GM18907 (cell line): ENCODE measurements at regions not wholly inside any gene's neighbourhood (a gene's known extent, or its start where the extent isn't known, plus 50 kb on each side); places are given as distances from the start of the nearest gene placed in this dataset.

Experiments used
- ATAC-seq: cut with Tn5 transposase; IDR thresholded peaks from one replicate; pipeline ENCODE4 v1.9.1; 2021; ENCODE audit warnings: mild to moderate bottlenecking, moderate library complexity; ENCODE audit not compliant: unreplicated experiment

- no peak for ATAC-seq
Measured at GRCh38 chr10:10198363-10198762, 819.3 kb upstream of the CELF2 start.

- ATAC-seq = no peak
Measured at GRCh38 chr10:10204415-10204814, 813.3 kb upstream of the CELF2 start.

GRCh38 chr10:10205906-10206305, 811.8 kb upstream of the CELF2 start:
- no peak for ATAC-seq

GRCh38 chr10:10207538-10207937, 810.1 kb upstream of the CELF2 start:
- no peak for ATAC-seq

DNA sequence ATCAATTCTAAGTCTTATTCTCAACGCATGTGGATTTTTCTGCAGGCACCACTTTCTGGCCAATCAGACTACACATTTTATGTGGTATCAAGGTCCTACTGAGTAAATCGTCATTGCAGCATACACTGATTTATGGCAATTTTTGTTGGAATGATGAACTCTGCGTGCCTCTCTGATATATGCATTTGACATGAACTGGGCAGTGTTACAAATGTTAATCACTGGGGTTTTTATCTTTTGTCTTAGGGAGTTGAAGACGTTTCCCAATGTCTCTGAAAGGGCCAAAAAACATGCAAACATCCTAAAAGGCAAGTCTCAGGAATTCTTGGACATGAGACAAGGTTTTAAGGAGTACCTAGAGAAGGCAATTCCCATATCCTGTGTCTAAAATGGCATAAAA, 809.5 kb upstream of the CELF2 start:
- no peak for ATAC-seq

DNA sequence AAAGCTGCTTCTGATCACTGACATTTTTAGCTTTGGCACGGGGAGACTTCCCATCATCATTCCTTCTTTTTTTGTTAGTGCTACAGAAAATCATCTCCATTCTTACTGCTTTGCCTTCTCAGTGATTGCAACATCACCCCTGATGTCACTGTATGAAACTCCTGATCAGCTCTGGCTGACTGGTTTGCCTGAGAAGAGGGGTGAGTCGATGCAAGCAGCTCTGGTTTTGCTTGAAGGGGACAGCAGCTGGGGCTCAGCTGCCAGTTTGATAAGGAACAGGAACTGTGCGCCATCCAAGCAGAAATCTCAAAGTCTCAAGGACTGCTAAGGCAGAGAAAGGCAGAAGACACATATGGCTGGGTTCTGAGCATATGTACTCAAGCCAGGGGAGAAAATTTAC, 808.5 kb upstream of the CELF2 start:
- peak; percentile 54 for ATAC-seq

DNA sequence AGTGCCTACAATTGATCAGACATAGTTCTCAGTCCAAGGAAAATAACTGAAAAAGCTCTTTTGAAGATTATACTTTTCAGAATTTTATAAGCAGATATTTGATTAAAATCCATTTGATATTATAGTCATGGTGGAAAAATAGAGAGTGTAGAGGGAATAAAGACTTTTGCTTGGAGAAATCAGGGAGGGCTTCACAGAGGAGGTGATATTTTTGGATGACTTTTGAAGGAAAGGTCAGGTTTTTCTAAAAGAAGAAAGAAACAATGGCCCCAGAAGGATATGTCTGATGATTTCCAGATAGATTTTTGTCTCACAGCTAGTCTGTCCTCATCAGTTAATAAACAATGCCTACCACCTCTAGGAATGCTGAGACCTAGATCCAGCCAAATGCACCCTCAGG, 806.3 kb upstream of the CELF2 start:
- ATAC-seq = no peak

- ATAC-seq = no peak
Measured at GRCh38 chr10:10213237-10213636, 804.4 kb upstream of the CELF2 start.

DNA sequence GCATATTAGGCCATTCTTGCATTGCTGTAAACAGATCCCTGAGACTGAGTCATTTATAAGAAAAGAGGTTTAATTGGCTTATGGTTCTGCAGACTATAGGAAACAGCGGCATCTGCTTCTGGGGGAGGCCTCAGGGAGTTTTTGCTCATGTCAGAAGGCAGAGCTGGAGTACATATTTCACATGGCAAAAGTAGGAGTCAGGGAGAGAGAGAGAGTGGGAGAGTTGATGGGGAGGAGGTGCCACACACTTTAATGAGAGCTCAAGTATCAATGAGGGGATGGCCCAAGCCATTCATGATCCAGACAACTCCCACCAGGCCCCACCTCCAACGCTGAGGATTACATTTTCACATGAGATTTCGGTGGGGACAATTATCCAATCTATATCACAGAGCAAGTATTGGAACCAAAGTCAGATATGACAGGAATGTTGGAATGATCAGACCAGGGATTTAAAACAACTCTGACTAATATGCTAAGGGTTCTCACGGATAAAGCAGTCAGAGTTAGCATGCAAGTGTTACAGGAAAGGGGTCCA, 795.3 kb upstream of the CELF2 start:
- ATAC-seq = no peak

DNA sequence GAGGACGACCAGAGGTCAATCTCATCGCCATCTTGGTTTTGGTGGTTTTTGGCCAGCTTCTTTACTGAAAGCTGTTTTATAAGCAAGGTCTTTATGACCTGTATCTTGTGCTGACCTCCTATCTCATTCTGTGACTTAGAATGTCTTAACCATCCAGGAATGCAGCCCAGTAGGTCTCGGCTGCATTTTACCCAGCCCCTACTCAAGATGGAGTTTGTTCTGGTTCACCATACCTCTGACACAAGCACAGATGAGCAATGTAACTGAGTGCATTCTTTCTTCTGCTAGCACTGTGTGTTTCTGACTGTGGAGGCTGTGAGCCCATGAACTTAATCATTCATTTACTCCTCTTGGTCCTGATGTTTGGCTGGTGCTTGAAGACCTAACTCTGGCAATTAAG, 794.5 kb upstream of the CELF2 start:
- ATAC-seq = no peak

- no peak for ATAC-seq
Measured at GRCh38 chr10:10225136-10225676, 792.5 kb upstream of the CELF2 start.

DNA sequence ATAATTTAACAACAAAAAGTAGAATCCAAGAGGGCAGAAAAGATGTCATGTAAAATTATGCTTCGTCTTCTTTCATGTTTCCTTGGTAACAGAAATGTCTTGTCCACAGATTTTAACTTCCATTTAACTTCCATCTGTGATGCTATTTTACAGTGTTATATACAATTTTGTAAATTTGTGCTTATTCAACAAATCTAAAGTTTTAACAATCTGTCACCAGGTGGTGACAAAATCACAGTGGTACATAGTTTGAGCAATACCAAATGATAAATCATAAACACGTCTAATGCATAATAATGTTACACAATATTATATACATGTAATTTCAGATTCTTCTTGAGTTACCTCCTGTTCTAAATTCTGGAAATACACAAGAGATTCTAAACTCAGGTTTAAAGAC, 784.4 kb upstream of the CELF2 start:
- no peak for ATAC-seq

GRCh38 chr10:10235003-10235402, 782.7 kb upstream of the CELF2 start:
- ATAC-seq = no peak

DNA sequence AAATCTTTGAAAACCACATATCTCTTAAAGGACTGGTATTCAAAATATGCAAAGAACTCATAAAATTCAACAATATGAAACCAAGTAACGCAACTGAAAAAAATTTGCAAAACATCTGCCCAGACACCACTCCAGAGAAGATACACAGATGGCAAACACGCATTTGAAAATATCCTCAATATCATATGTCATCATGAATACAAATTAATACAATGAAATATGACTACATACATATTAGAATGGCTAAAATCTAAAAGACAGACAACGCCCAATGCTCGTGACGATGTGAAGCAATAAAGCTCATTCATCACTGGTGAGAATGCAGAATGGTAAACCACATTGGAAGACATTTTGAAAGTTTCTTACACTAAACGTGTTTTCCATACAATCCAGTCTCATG, 770.1 kb upstream of the CELF2 start:
- no peak for ATAC-seq

DNA sequence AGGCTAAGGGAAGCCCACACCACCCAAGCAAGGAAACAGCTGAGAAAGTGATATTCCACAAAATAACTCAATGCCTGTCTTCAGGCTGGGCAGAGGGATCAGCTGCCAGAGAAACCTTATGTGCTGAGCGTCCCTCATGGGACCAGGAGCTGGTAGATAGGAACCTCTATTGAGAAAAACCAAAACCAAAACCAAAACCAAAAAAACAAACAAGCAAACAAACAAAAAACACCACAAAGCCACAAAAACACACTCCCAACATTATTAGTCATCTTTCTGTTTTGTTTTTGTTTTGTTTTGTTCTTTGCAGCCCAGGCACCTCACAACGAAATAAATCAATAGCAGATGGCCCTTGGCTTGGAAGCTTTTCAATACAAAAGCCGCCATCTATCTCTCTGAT, 760.8 kb upstream of the CELF2 start:
- ATAC-seq = no peak

GRCh38 chr10:10259013-10259412, 758.7 kb upstream of the CELF2 start:
- no peak for ATAC-seq

- ATAC-seq = no peak
Measured at GRCh38 chr10:10270126-10271050, 747.3 kb upstream of the CELF2 start.

- no peak for ATAC-seq
Measured at GRCh38 chr10:10271639-10272192, 746.0 kb upstream of the CELF2 start.

DNA sequence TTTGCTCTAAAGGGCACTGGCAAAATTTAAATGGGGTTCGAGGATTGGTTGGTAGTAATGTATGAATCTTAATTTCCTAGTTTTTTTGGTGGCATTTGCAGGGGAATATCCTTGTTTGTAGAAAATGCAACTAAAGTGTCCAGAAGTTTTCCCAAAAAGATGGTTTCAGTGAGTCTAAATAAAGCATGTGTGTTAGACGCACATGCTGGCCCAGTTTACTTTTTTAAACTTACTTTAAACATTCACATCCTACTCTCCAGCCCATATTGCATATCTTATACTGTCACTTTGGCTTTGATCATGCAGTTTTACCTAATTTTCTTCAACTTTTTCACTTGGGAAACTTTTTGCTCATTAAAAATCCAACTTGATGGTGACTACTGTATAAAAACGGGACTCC, 744.0 kb upstream of the CELF2 start:
- no peak for ATAC-seq

DNA sequence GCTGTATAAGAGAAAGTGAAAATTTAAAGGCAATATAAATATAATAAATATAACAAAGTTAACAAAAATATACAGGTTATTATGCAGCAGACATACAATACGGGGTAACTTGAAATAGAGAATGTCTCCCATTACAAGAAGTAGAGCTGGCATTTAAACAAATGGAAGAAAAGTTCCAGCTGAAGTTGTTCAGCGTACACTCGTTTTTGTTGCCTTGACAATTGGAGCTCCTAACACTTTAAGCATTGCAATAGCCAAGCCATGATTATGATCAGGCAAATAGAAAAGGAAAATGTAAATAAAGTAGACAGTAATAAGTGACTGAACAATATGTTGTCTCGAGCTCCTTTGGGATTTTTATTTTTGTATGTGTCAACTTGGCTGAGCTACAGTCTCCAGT, 737.8 kb upstream of the CELF2 start:
- no peak for ATAC-seq

GRCh38 chr10:10292501-10292900, 725.2 kb upstream of the CELF2 start:
- ATAC-seq = no peak

DNA sequence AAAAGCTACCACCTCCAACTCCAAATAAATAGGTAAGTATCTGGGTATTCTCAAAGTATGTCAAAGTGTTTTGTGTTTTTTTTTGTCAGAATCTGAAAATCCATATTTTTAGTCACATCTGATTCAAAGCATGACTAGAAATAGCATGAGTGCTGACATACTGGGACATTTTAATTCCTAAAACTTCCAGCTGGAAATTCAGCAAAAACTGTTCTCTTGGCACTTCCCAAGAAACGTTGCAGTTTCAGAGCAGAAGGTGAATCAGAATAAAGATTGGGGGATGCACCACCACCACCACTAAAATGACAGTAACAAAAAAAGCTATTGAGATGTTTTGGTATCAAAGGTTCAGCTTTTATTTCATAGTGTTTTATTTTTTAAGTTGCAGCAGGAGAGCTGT, 724.6 kb upstream of the CELF2 start:
- ATAC-seq = no peak
